GM18517 (cell line): ENCODE measurements at regions not wholly inside any gene's neighbourhood (a gene's known extent, or its start where the extent isn't known, plus 50 kb on each side); places are given as distances from the start of the nearest gene placed in this dataset.

Experiments
- ATAC-seq: cut with Tn5 transposase; IDR thresholded peaks from one replicate; pipeline ENCODE4 v1.9.1; 2021; ENCODE audit warnings: mild to moderate bottlenecking, moderate library complexity; ENCODE audit not compliant: unreplicated experiment

GRCh38 chr6:145169726-145170224, 565.5 kb downstream of the EPM2A start:
- no peak for ATAC-seq

GRCh38 chr6:145175470-145175869, 559.9 kb downstream of the EPM2A start:
- ATAC-seq: no peak

GRCh38 chr6:145178391-145178790, 556.9 kb downstream of the EPM2A start:
- no peak for ATAC-seq

- ATAC-seq: no peak
Observed at GRCh38 chr6:145187491-145188206, 547.7 kb downstream of the EPM2A start.

GRCh38 chr6:145189836-145190235, 545.5 kb downstream of the EPM2A start:
- no peak for ATAC-seq

GRCh38 chr6:145194389-145194788, 540.9 kb downstream of the EPM2A start:
- ATAC-seq: no peak

GRCh38 chr6:145199961-145200360, 535.4 kb downstream of the EPM2A start:
- ATAC-seq: no peak

- ATAC-seq: no peak
Observed at GRCh38 chr6:145204301-145204700, 531.0 kb downstream of the EPM2A start.

GRCh38 chr6:145206247-145206907, 528.9 kb downstream of the EPM2A start:
- no peak for ATAC-seq

GRCh38 chr6:145208474-145208873, 526.8 kb downstream of the EPM2A start:
- no peak for ATAC-seq

GRCh38 chr6:145209272-145209671, 526.0 kb downstream of the EPM2A start:
- no peak for ATAC-seq

GRCh38 chr6:145212813-145213212, 522.5 kb downstream of the EPM2A start:
- ATAC-seq: peak; percentile 16

GRCh38 chr6:145213614-145214013, 521.7 kb downstream of the EPM2A start:
- peak; percentile 94 for ATAC-seq

- ATAC-seq: no peak
Observed at GRCh38 chr6:145214570-145214969, 520.8 kb downstream of the EPM2A start.

- no peak for ATAC-seq
Observed at GRCh38 chr6:145224450-145224849, 510.9 kb downstream of the EPM2A start.

- ATAC-seq: no peak
Observed at GRCh38 chr6:145225500-145225899, 509.8 kb downstream of the EPM2A start.

- ATAC-seq: no peak
Observed at GRCh38 chr6:145227593-145227992, 507.7 kb downstream of the EPM2A start.

- no peak for ATAC-seq
Observed at GRCh38 chr6:145228962-145229582, 506.2 kb downstream of the EPM2A start.

- ATAC-seq: no peak
Observed at GRCh38 chr6:145233955-145234354, 501.4 kb downstream of the EPM2A start.

GRCh38 chr6:145235207-145235606, 500.1 kb downstream of the EPM2A start:
- ATAC-seq: no peak

- ATAC-seq: no peak
Observed at GRCh38 chr6:145238787-145239186, 496.5 kb downstream of the EPM2A start.

GRCh38 chr6:145241039-145241438, 494.3 kb downstream of the EPM2A start:
- no peak for ATAC-seq
